B cell (primary cell): ENCODE measurements at regions not wholly inside any gene's neighbourhood (a gene's known extent, or its start where the extent isn't known, plus 50 kb on each side); places are given as distances from the start of the nearest gene placed in this dataset.
"Not testable (repeated sequence)": the region's sequence is repeated elsewhere in the genome, so short reads cannot be mapped to it uniquely, and the experiment has no call there.

Experiments used
- ATAC-seq: fragments of 200-7000 bp; cut with Tn5 transposase; one replicate; pipeline ENCODE4 v1.10.0; 2021; ENCODE audit warnings: low read depth, mild to moderate bottlenecking, moderate number of reproducible peaks, moderate library complexity
- CTCF ChIA-PET: fragments of 350-600 bp; sonication (Branson Sonifier 250); formaldehyde crosslinking; loops from one replicate; lab custom pipeline; 2021; ENCODE audit warnings: antibody characterized with exemption, inconsistent platforms; lab: Charles Lee
- POLR2A ChIA-PET: fragments of 350-600 bp; sonication (Branson Sonifier 250); formaldehyde crosslinking; loops from one replicate; lab custom pipeline; 2021; ENCODE audit warnings: antibody characterized with exemption; lab: Charles Lee
- DNase-seq: peaks from one replicate; pipeline ENCODE4 v3.0.0; 2013
- H2AFZ ChIP-seq: 2 replicates; pipeline ENCODE4 v1.6.1; 2012; ENCODE audit warnings: mild to moderate bottlenecking, low read depth, low read length; ENCODE audit not compliant: insufficient read depth, poor library complexity, severe bottlenecking
- H3K27ac ChIP-seq, 2 donors: 1 replicate in 1 of 2; 2 replicates in 1 of 2; pipeline ENCODE4 v1.5.1; 2012 to 2013; ENCODE audit warnings: low read length in 2 of 2, mild to moderate bottlenecking in 2 of 2, moderate library complexity in 1 of 2
- H3K27me3 ChIP-seq, 4 experiments: fragments of 200-600 bp in 1 of 4; sonication (generic) in 1 of 4; replicated peaks in 1 of 4; 1 replicate in 2 of 4; 2 replicates in 2 of 4; pipeline versions ENCODE4 v1.6.1 to v1.7.0; 2013 to 2016; ENCODE audit warnings: low read length in 3 of 4, mild to moderate bottlenecking in 2 of 4, mixed read lengths in 1 of 4, moderate library complexity in 1 of 4; ENCODE audit not compliant: insufficient read depth in 4 of 4, control insufficient read depth in 3 of 4; ENCODE audit errors: control extremely low read depth in 1 of 4
- H3K36me3 ChIP-seq, 2 experiments: replicated peaks in 1 of 2; 1 replicate in 1 of 2; 2 replicates in 1 of 2; pipeline versions ENCODE4 v1.6.1 to v1.7.1; 2013; ENCODE audit warnings: low read length in 1 of 2; ENCODE audit not compliant: insufficient read depth in 2 of 2, control insufficient read depth in 1 of 2; ENCODE audit errors: control extremely low read depth in 1 of 2, extremely low read depth in 1 of 2
- H3K4me1 ChIP-seq, 2 donors: fragments of 200-600 bp in 1 of 2; sonication (generic) in 1 of 2; 1 replicate in 1 of 2; 2 replicates in 1 of 2; pipeline versions ENCODE4 v1.5.1 to v1.6.1; 2013 to 2017; ENCODE audit warnings: low read length in 2 of 2; ENCODE audit not compliant: control insufficient read depth in 2 of 2, insufficient read depth in 2 of 2
- H3K4me2 ChIP-seq: replicated peaks from 2 replicates; pipeline ENCODE3; 2012; ENCODE audit warnings: mild to moderate bottlenecking, low read depth, low read length; ENCODE audit not compliant: poor library complexity, severe bottlenecking
- H3K4me3 ChIP-seq, 5 experiments: fragments of 200-600 bp in 1 of 5; sonication (generic) in 1 of 5; 1 replicate in 3 of 5; 2 replicates in 2 of 5; pipeline versions ENCODE4 v1.5.1 to v1.7.0; 2011 to 2016; ENCODE audit warnings: low read length in 4 of 5, mild to moderate bottlenecking in 4 of 5, low read depth in 2 of 5, control low read depth in 1 of 5, moderate library complexity in 1 of 5; ENCODE audit not compliant: insufficient read depth in 1 of 5; ENCODE audit errors: control extremely low read depth in 1 of 5, extremely low read depth in 1 of 5
- H3K79me2 ChIP-seq: fragments of 200-600 bp; sonication (generic); one replicate; pipeline ENCODE4 v1.6.0; 2016; ENCODE audit warnings: low read length; ENCODE audit not compliant: control insufficient read depth, insufficient read depth
- H3K9ac ChIP-seq: fragments of 200-600 bp; sonication (generic); 2 replicates; pipeline ENCODE4 v1.6.1; 2017; ENCODE audit warnings: mild to moderate bottlenecking, low read length, moderate library complexity
- H3K9me3 ChIP-seq, 3 donors: one replicate each; pipeline versions ENCODE4 v1.6.1 to v1.7.1; 2013; ENCODE audit warnings: low read length in 2 of 3; ENCODE audit not compliant: control insufficient read depth in 2 of 3, insufficient read depth in 1 of 3; ENCODE audit errors: control extremely low read depth in 1 of 3
- H4K20me1 ChIP-seq: 2 replicates; pipeline ENCODE4 v1.6.0; 2012; ENCODE audit warnings: mild to moderate bottlenecking, low read length; ENCODE audit not compliant: insufficient read depth, control insufficient read depth, poor library complexity, severe bottlenecking
- H3K27ac Mint-ChIP-seq: one replicate; pipeline ENCODE4 v1.8.0; 2021; ENCODE audit warnings: mixed read lengths
- H3K27me3 Mint-ChIP-seq: one replicate; pipeline ENCODE4 v1.8.0; 2021; ENCODE audit warnings: mixed read lengths
- H3K4me1 Mint-ChIP-seq: one replicate; pipeline ENCODE4 v1.8.0; 2021; ENCODE audit warnings: mixed read lengths
- H3K4me3 Mint-ChIP-seq: one replicate; pipeline ENCODE4 v1.8.0; 2021; ENCODE audit warnings: mixed read lengths
- H3K9me3 Mint-ChIP-seq: one replicate; pipeline ENCODE4 v1.8.0; 2022; ENCODE audit warnings: mixed read lengths; ENCODE audit not compliant: insufficient read depth
- CTCF ChIP-seq: fragments of 200-600 bp; IDR thresholded peaks from one replicate; pipeline ENCODE4 v1.8.0; 2022; ENCODE audit warnings: antibody characterized with exemption, mild to moderate bottlenecking
- EZH2 ChIP-seq: IDR thresholded peaks from 2 replicates; pipeline ENCODE4 v1.6.1; 2012; ENCODE audit warnings: borderline replicate concordance, low read depth, mild to moderate bottlenecking, moderate library complexity, low read length; ENCODE audit not compliant: insufficient read depth, poor library complexity, severe bottlenecking
- WGBS: methylation state at CpG from one replicate; pipeline ENCODE4 v1.1.5; 2013; ENCODE audit warnings: missing lambda C conversion rate; ENCODE audit not compliant: insufficient coverage; 5-methylcytosine and 5-hydroxymethylcytosine counted together
- intact Hi-C: fragments of 100-400 bp; cut with micrococcal nuclease; formaldehyde crosslinking; loops from one replicate; pipeline ENCODE4 v1.10.0; 2022

GRCh38 chr2:237210297-237210696, 124.6 kb downstream of the COPS8 start:
- Histone ChIP-seq H4K20me1 (no peaks in the 10 kb centered on the region), H3K4me2 (no peak overlapping the region), H3K79me2 (no peaks in the 10 kb centered on the region), H3K36me3 (no peaks in the 10 kb centered on the region), H3K9me3 (no peaks in the 10 kb centered on the region), H3K4me3 (no peak overlapping the region), H3K27ac (no peak overlapping the region), H2AFZ (no peak overlapping the region), H3K27me3 (no peaks in the 10 kb centered on the region), H3K9ac (no peak overlapping the region), H3K4me1 (no peaks in the 10 kb centered on the region)
- ATAC-seq (no peak), DNase-seq (no peak)
- no peaks in the 10 kb centered on the region for H3K4me1 Mint-ChIP-seq
- CTCF ChIA-PET, result no interaction called here
- H3K27me3 Mint-ChIP-seq, result peaks cover 12% of the 10 kb centered on the region
- 98% methylated on average over 5 of the region's 7 CpGs for WGBS
- intact Hi-C loops, result no loop called here
- TF ChIP-seq CTCF, result no peak
- no peak for TF ChIP-seq EZH2
- POLR2A ChIA-PET, result no interaction called here
- H3K4me3 Mint-ChIP-seq, result no peak overlapping the region
- H3K9me3 Mint-ChIP-seq, result no peaks in the 10 kb centered on the region
- H3K27ac Mint-ChIP-seq, result no peak overlapping the region

GRCh38 chr2:237210763-237211162, 125.1 kb downstream of the COPS8 start:
- CTCF ChIA-PET, result no interaction called here
- peaks cover 12% of the 10 kb centered on the region for H3K27me3 Mint-ChIP-seq
- no peak overlapping the region for H3K27ac ChIP-seq
- 74% methylated on average over 6 of the region's 6 CpGs for WGBS
- no peak for ATAC-seq
- H3K4me2 ChIP-seq, result no peak overlapping the region
- no peaks in the 10 kb centered on the region for H3K27me3 ChIP-seq
- H3K9me3 ChIP-seq, result no peaks in the 10 kb centered on the region
- H3K4me3 Mint-ChIP-seq, result no peak overlapping the region
- no peak overlapping the region for H3K4me3 ChIP-seq
- no peak overlapping the region for H3K27ac Mint-ChIP-seq
- DNase-seq, result no peak
- intact Hi-C loops, result no loop called here
- H3K9ac ChIP-seq, result no peak overlapping the region
- H3K9me3 Mint-ChIP-seq, result no peaks in the 10 kb centered on the region
- no peaks in the 10 kb centered on the region for H3K4me1 Mint-ChIP-seq
- H3K79me2 ChIP-seq, result no peaks in the 10 kb centered on the region
- no peaks in the 10 kb centered on the region for H3K36me3 ChIP-seq
- no peaks in the 10 kb centered on the region for H3K4me1 ChIP-seq
- H2AFZ ChIP-seq, result no peak overlapping the region
- no peaks in the 10 kb centered on the region for H4K20me1 ChIP-seq
- no peak for TF ChIP-seq CTCF
- TF ChIP-seq EZH2, result no peak
- POLR2A ChIA-PET, result no interaction called here

- H3K4me1 ChIP-seq, H3K9me3 Mint-ChIP-seq, H3K4me3 Mint-ChIP-seq, H3K4me2 ChIP-seq, ATAC-seq, H3K79me2 ChIP-seq, CTCF ChIA-PET, H3K27ac ChIP-seq, H3K4me1 Mint-ChIP-seq, H3K9ac ChIP-seq, H3K27me3 Mint-ChIP-seq, H3K36me3 ChIP-seq, H3K27ac Mint-ChIP-seq, H4K20me1 ChIP-seq, H2AFZ ChIP-seq, H3K27me3 ChIP-seq, POLR2A ChIA-PET, H3K9me3 ChIP-seq, intact Hi-C loops, H3K4me3 ChIP-seq, DNase-seq: not testable (repeated sequence)
- WGBS, result 94% methylated on average over 9 of the region's 9 CpGs
These were observed 126.9 kb downstream of the COPS8 start for GRCh38 chr2:237212356-237213279.
